CD4-positive, alpha-beta memory T cell (primary cell): ENCODE measurements at regions not wholly inside any gene's neighbourhood (a gene's known extent, or its start where the extent isn't known, plus 50 kb on each side); places are given as distances from the start of the nearest gene placed in this dataset.

Experiments
- CTCF ChIA-PET: fragments of 350-600 bp; sonication (Branson Sonifier 250); formaldehyde crosslinking; loops from one replicate; lab custom pipeline; 2021; ENCODE audit warnings: inconsistent platforms; ENCODE audit not compliant: partially characterized antibody; lab: Charles Lee
- POLR2A ChIA-PET: fragments of 350-600 bp; sonication (Branson Sonifier 250); formaldehyde crosslinking; loops from one replicate; lab custom pipeline; 2021; ENCODE audit not compliant: partially characterized antibody; lab: Charles Lee
- DNase-seq, 5 donors: peaks; one replicate each; pipeline versions ENCODE4 v3.0.0 to v3.0.0-alpha.2; 2020 to 2022; ENCODE audit warnings: mixed read lengths in 1 of 5
- H3K27ac ChIP-seq: one replicate; pipeline ENCODE4 v1.7.0; 2013; ENCODE audit warnings: low read depth, low read length
- H3K27me3 ChIP-seq: 2 replicates; pipeline ENCODE4 v1.7.0; 2013; ENCODE audit warnings: mild to moderate bottlenecking, low read length, moderate library complexity; ENCODE audit not compliant: insufficient read depth
- H3K36me3 ChIP-seq: 2 replicates; pipeline ENCODE4 v1.7.0; 2013; ENCODE audit warnings: mild to moderate bottlenecking, low read length, moderate library complexity; ENCODE audit not compliant: insufficient read depth
- H3K4me1 ChIP-seq: 2 replicates; pipeline ENCODE4 v1.7.0; 2013; ENCODE audit warnings: mild to moderate bottlenecking, low read length, moderate library complexity; ENCODE audit not compliant: insufficient read depth
- H3K4me3 ChIP-seq, 2 donors: one replicate each; pipeline ENCODE4 v1.7.0; 2013; ENCODE audit warnings: low read length in 2 of 2, mild to moderate bottlenecking in 1 of 2
- H3K9me3 ChIP-seq, 2 donors: one replicate each; pipeline ENCODE4 v1.7.0; 2013; ENCODE audit warnings: low read length in 2 of 2, control low read depth in 1 of 2; ENCODE audit not compliant: control insufficient read depth in 1 of 2
- H3K27ac Mint-ChIP-seq, 7 donors: one replicate each; pipeline ENCODE4 v1.8.0; 2020 to 2021; ENCODE audit warnings: mixed read lengths in 7 of 7, mild to moderate bottlenecking in 6 of 7, inconsistent platforms in 3 of 7, moderate library complexity in 3 of 7
- H3K27me3 Mint-ChIP-seq, 2 donors: one replicate each; pipeline ENCODE4 v1.8.0; 2020 to 2021; ENCODE audit warnings: mixed read lengths in 2 of 2
- H3K36me3 Mint-ChIP-seq, 2 donors: one replicate each; pipeline ENCODE4 v1.8.0; 2020 to 2021; ENCODE audit warnings: mixed read lengths in 2 of 2, inconsistent platforms in 1 of 2, mild to moderate bottlenecking in 1 of 2
- H3K4me1 Mint-ChIP-seq, 4 donors: one replicate each; pipeline ENCODE4 v1.8.0; 2020 to 2021; ENCODE audit warnings: mixed read lengths in 4 of 4, mild to moderate bottlenecking in 1 of 4
- H3K4me3 Mint-ChIP-seq, 8 donors: one replicate each; pipeline ENCODE4 v1.8.0; 2020 to 2021; ENCODE audit warnings: mixed read lengths in 8 of 8, mild to moderate bottlenecking in 7 of 8, moderate library complexity in 6 of 8, inconsistent platforms in 3 of 8
- H3K9me3 Mint-ChIP-seq, 8 donors: one replicate each; pipeline ENCODE4 v1.8.0; 2020 to 2021; ENCODE audit warnings: mixed read lengths in 8 of 8, mild to moderate bottlenecking in 5 of 8, inconsistent platforms in 3 of 8, moderate library complexity in 1 of 8
- intact Hi-C: fragments of 100-400 bp; cut with micrococcal nuclease; formaldehyde crosslinking; loops from one replicate; pipeline ENCODE4 v1.15.1; 2023

- CTCF ChIA-PET: no interaction called here
- intact Hi-C loops: no loop called here
Measured at GRCh38 chrX:40385256-40385655, 195.5 kb upstream of the ATP6AP2 start.

GRCh38 chrX:40383969-40384368, 196.8 kb upstream of the ATP6AP2 start:
- Mint-ChIP-seq H3K4me1 (no peaks in the 10 kb centered on the region), H3K36me3 (no peaks in the 10 kb centered on the region)

More at GRCh38 chrX:40385256-40385655, 195.5 kb upstream of the ATP6AP2 start:
- no peak for DNase-seq
- no peaks in the 10 kb centered on the region for H3K4me1 Mint-ChIP-seq
- no peak overlapping the region for H3K4me3 Mint-ChIP-seq
- Histone ChIP-seq H3K4me1 (no peaks in the 10 kb centered on the region), H3K27ac (no peak overlapping the region), H3K4me3 (no peak overlapping the region), H3K27me3 (no peaks in the 10 kb centered on the region), H3K36me3 (no peaks in the 10 kb centered on the region), H3K9me3 (no peaks in the 10 kb centered on the region)
- no peaks in the 10 kb centered on the region for H3K27me3 Mint-ChIP-seq
- H3K27ac Mint-ChIP-seq: no peak overlapping the region
- no peaks in the 10 kb centered on the region for H3K36me3 Mint-ChIP-seq
- POLR2A ChIA-PET: no interaction called here
- no peaks in the 10 kb centered on the region for H3K9me3 Mint-ChIP-seq

GRCh38 chrX:40383360-40383759, 197.4 kb upstream of the ATP6AP2 start:
- POLR2A ChIA-PET: no interaction called here
- no peaks in the 10 kb centered on the region for H3K36me3 ChIP-seq
- no peaks in the 10 kb centered on the region for H3K4me1 Mint-ChIP-seq
- intact Hi-C loops: no loop called here
- no peak for DNase-seq
- no peaks in the 10 kb centered on the region for H3K9me3 ChIP-seq
- H3K36me3 Mint-ChIP-seq: no peaks in the 10 kb centered on the region
- H3K9me3 Mint-ChIP-seq: no peaks in the 10 kb centered on the region
- no peak overlapping the region for H3K4me3 Mint-ChIP-seq
- H3K27me3 Mint-ChIP-seq: no peaks in the 10 kb centered on the region
- H3K27me3 ChIP-seq: no peaks in the 10 kb centered on the region
- no peak overlapping the region for H3K27ac Mint-ChIP-seq
- no peak overlapping the region for H3K4me3 ChIP-seq
- H3K27ac ChIP-seq: no peak overlapping the region
- CTCF ChIA-PET: no interaction called here
- no peaks in the 10 kb centered on the region for H3K4me1 ChIP-seq

More at GRCh38 chrX:40383969-40384368, 196.8 kb upstream of the ATP6AP2 start:
- CTCF ChIA-PET: no interaction called here
- H3K9me3 ChIP-seq: no peaks in the 10 kb centered on the region
- no peak for DNase-seq
- H3K4me3 ChIP-seq: no peak overlapping the region
- H3K27me3 Mint-ChIP-seq: no peaks in the 10 kb centered on the region
- H3K4me1 ChIP-seq: no peaks in the 10 kb centered on the region
- POLR2A ChIA-PET: no interaction called here
- H3K27ac ChIP-seq: no peak overlapping the region
- H3K27me3 ChIP-seq: no peaks in the 10 kb centered on the region
- H3K4me3 Mint-ChIP-seq: no peak overlapping the region
- no peaks in the 10 kb centered on the region for H3K9me3 Mint-ChIP-seq
- H3K27ac Mint-ChIP-seq: peak overlapping the region in 1 of 7 donors; percentile 18
- no peaks in the 10 kb centered on the region for H3K36me3 ChIP-seq
- intact Hi-C loops: no loop called here

GRCh38 chrX:40380655-40381488, 199.9 kb upstream of the ATP6AP2 start:
- no peak overlapping the region for H3K27ac Mint-ChIP-seq
- H3K4me3 ChIP-seq: no peak overlapping the region
- intact Hi-C loops: no loop called here
- H3K9me3 Mint-ChIP-seq: peaks cover 0 to 6% (median 0%) of the 10 kb centered on the region in 8 donors
- no peaks in the 10 kb centered on the region for H3K4me1 Mint-ChIP-seq
- no peak for DNase-seq
- no peaks in the 10 kb centered on the region for H3K36me3 ChIP-seq
- POLR2A ChIA-PET: no interaction called here
- no peaks in the 10 kb centered on the region for H3K9me3 ChIP-seq
- H3K27ac ChIP-seq: no peak overlapping the region
- H3K36me3 Mint-ChIP-seq: no peaks in the 10 kb centered on the region
- H3K4me3 Mint-ChIP-seq: no peak overlapping the region
- no peaks in the 10 kb centered on the region for H3K27me3 ChIP-seq
- no peaks in the 10 kb centered on the region for H3K27me3 Mint-ChIP-seq
- no peaks in the 10 kb centered on the region for H3K4me1 ChIP-seq
- CTCF ChIA-PET: interaction anchor here (0.6 kb wide), 1 partner anchor 1201 kb away, joined by 3 read pairs; no protein-coding TSS in a partner anchor

GRCh38 chrX:40377684-40378083, 203.1 kb upstream of the ATP6AP2 start:
- Histone ChIP-seq H3K27me3 (no peaks in the 10 kb centered on the region), H3K9me3 (no peaks in the 10 kb centered on the region), H3K4me1 (no peaks in the 10 kb centered on the region), H3K27ac (no peak overlapping the region), H3K36me3 (no peaks in the 10 kb centered on the region), H3K4me3 (no peak overlapping the region)
- DNase-seq: no peak
- no peaks in the 10 kb centered on the region for H3K36me3 Mint-ChIP-seq
- H3K9me3 Mint-ChIP-seq: peaks cover 0 to 7% (median 0%) of the 10 kb centered on the region in 8 donors
- no peaks in the 10 kb centered on the region for H3K27me3 Mint-ChIP-seq
- ChIA-PET POLR2A (no interaction called here), CTCF (no interaction called here)
- H3K4me3 Mint-ChIP-seq: no peak overlapping the region
- H3K27ac Mint-ChIP-seq: no peak overlapping the region
- intact Hi-C loops: no loop called here
- no peaks in the 10 kb centered on the region for H3K4me1 Mint-ChIP-seq

- POLR2A ChIA-PET: no interaction called here
- Mint-ChIP-seq H3K4me1 (no peaks in the 10 kb centered on the region), H3K4me3 (no peak overlapping the region), H3K27me3 (no peaks in the 10 kb centered on the region), H3K9me3 (peaks cover 0 to 7% (median 0%) of the 10 kb centered on the region in 8 donors), H3K36me3 (no peaks in the 10 kb centered on the region), H3K27ac (no peak overlapping the region)
- intact Hi-C loops: no loop called here
- DNase-seq: no peak
- CTCF ChIA-PET: no interaction called here
- no peaks in the 10 kb centered on the region for H3K36me3 ChIP-seq
- H3K27me3 ChIP-seq: no peaks in the 10 kb centered on the region
- H3K27ac ChIP-seq: no peak overlapping the region
- no peaks in the 10 kb centered on the region for H3K9me3 ChIP-seq
- no peaks in the 10 kb centered on the region for H3K4me1 ChIP-seq
- no peak overlapping the region for H3K4me3 ChIP-seq
Measured at GRCh38 chrX:40374486-40374885, 206.3 kb upstream of the ATP6AP2 start.

- intact Hi-C loops: no loop called here
- ChIA-PET POLR2A (no interaction called here), CTCF (no interaction called here)
- Mint-ChIP-seq H3K27me3 (no peaks in the 10 kb centered on the region), H3K36me3 (no peaks in the 10 kb centered on the region), H3K9me3 (peaks cover 0 to 7% (median 0%) of the 10 kb centered on the region in 8 donors), H3K4me3 (no peak overlapping the region), H3K27ac (no peak overlapping the region), H3K4me1 (no peaks in the 10 kb centered on the region)
- no peaks in the 10 kb centered on the region for H3K9me3 ChIP-seq
- H3K27ac ChIP-seq: no peak overlapping the region
- no peaks in the 10 kb centered on the region for H3K27me3 ChIP-seq
- H3K4me3 ChIP-seq: no peak overlapping the region
- no peaks in the 10 kb centered on the region for H3K4me1 ChIP-seq
- DNase-seq: no peak
- H3K36me3 ChIP-seq: no peaks in the 10 kb centered on the region
Measured at GRCh38 chrX:40373641-40374040, 207.1 kb upstream of the ATP6AP2 start.
